NCI-H2196 (cell line): ENCODE measurements at regions not wholly inside any gene's neighbourhood (a gene's known extent, or its start where the extent isn't known, plus 50 kb on each side); places are given as distances from the start of the nearest gene placed in this dataset.

Experiments
- DNase-seq: peaks from one replicate; lab custom pipeline; 2025; ENCODE audit not compliant: unreplicated experiment; lab: John Stamatoyannopoulos, UW

DNA sequence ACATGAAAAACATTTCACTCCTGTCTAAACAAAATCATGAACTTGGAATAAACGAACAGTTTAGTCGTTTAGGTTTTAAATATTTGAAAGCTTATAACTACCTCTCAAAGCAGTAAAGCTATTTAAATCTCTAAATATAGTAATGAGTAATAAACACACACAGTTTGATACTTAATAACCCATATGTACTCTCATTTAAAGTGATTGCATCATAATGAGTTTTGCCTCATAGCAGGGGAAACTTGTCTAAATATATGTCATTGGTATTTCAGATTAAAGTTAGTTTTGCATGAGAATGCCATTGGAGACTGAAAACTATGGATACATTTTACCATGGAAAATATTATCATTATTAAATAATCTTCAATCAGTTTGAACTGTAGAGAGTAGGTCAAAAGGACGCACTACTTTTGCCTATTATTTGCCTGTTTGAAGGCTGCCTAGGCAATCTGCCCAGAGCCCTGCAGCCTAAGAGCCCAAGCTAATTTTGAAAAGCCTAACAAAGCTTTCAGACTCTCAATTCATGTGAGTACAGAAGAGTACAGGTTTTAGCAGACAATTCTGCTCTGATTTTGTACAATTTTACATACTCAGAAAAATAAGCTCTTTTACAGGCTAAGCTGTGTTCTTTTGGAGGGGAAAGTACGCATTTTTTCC lies 632.8 kb downstream of the HACE1 start:
- no peak for DNase-seq

DNA sequence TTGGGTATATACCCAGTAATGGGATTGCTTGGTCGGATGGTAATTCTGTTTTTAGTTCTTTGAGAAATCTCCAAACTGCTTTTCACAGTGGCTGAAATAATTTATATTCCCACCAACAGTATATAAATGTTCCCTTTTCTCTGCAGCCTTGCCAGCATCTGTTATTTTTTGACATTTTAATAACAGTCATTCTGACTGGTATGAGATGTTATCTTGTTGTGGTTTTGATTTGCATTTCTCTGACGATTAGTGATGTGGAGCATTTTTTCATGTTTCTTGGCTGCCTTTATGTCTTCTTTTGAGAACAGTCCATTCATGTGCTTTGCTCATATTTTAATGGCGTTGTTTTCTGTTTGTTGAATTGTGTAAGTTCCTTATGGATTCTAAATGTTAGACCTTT lies 641.6 kb downstream of the HACE1 start:
- no peak for DNase-seq

DNA sequence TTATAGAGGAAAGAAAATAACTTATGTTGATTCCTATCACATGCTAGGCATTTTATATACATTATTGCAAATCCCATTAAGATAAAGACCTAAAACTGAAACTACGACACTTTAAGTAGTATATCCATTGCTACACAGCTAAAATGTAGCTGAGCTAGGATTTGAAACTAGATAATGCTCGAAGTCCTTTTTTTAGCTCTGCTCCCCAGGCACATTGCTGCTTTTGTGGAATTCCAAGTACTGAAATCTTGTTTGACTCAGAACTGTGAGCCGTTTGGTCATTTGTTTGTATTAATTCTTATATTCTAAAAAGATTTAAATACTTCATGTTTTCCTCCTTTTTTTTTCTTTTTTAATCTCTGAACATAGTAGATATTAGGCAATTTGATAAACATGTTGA lies 644.8 kb downstream of the HACE1 start:
- DNase-seq, result no peak

DNA sequence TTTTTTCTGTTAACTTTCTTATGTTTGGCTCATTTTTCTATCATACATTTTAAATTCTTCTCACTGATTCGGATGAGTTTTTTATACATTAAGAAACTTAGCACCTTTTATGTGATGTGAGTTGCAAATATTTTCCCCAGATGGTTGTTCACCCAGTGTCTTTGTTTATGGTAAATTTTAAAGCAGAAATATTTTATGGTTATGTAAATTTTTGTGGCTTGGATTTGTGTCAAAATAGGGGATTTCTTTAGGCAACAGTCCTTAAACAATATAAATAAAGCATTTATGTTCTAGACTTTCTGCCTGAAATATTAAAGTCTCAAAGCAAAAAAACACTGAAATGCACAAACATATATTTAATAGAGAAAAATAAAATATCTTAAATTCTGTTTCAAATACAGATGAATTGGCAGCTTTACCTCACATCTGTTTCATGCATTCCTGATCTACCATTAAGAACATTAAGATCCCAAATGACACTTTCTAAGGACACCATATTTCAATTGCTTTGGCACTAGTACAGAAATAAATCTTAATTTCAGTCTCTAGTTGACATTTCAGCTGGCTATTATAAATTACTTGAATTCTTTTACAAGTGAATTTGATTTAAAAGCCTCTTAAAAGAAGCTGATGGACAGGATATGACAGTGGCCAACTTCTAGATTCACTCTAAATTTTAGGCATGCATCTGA lies 646.6 kb downstream of the HACE1 start:
- DNase-seq, result no peak

DNA sequence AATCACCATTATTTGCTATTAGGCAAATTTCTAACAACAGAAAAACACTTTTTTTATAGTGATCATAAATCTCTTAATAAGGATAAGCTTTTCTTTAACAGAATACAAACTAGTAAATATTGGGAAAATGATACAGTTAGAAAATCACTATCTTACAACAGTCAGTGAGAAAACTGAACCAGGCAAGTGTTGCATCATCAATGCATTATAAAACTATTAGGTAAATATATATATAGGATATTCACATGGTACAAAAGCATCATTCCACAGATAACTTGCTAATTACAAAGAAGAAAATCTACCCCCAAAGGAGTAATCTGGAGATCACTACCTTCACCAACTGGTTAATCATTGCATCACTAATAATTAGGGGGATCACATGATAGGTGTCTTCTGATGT lies 652.1 kb downstream of the HACE1 start:
- no peak for DNase-seq

DNA sequence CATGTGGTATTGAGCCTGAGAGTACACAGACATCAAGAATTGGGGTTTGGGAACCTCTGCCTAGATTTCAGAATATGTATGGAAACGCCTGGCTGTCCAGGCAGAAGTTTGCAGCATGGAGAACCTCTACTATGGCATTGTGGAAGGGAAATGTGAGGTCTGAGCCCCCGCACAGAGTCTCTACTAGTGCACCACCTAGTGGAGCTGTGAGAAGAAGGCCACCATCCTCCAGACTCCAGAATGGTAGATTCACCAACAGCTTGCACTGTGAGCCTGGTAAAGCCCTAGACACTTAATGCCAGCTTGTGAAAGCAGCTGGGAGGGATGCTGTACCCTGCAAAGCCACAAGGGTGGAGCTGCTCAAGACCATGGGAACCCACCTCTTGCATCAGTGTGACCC lies 658.2 kb downstream of the HACE1 start:
- no peak for DNase-seq

DNA sequence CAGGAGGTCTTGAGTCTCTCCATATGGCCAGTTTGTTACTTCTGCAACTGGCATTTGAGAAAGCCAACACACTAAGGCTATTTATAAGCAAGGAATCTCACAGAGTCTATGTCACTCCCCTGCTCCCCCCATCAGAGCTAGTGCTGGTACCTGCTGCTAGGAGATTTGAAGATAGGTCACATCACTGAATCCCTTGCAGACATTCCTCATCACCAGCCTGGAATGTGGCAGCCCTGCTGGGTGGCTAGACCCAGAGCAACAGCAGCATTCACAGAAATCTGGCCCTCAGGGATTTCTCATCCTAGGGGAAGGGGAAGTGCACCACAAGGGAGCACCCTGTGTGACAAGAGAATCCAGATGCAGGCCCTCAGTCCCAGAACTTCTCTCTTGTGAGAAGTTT lies 672.1 kb downstream of the HACE1 start:
- DNase-seq, result no peak

DNA sequence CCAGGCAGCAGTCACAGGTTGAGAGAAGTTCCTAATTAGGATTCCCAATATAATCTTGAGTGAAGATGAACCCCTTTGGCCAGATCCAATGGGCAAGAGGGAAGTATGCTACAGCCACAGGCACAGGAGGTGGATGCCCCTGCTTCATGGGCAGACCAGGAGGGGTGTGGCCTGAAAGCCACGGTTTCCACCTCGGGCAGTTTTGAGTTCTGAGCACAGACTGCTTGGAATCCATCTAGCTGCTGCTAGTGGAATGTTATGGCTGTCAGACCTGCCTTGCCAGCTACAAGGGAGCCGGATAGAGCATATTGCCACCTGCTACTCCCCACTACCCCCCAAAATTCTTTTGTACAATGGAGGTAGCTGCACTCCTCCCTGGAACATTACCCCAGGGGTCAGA lies 672.9 kb downstream of the HACE1 start:
- DNase-seq, result no peak

DNA sequence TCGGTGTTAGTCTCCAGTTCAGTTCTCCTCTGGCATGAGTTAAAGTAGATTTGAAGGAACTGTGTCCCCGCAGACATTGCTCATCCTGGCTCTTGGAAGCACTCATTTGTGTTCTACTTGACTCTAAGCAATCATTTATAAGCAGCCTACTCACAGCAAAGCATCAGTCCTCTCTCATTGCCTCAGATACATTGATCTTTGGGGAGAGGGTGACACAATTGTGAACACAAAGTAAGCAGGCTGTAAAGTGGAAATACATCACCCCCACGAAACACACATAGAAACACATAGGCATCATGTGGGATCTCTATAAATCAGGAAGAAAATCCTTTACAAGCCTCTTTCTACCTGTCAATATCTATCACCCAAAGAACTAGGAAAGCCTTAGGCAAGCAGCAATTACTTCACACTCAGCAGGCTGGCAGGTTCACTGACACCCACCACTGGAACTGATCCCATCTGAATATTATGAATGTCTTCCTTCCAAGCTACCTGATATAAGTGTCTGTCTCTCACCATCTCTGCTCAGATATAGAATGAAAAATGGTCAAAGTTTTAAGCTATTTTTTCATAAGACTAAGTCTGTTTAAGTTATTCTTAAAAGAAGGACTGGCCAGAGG lies 675.8 kb downstream of the HACE1 start:
- no peak for DNase-seq

DNA sequence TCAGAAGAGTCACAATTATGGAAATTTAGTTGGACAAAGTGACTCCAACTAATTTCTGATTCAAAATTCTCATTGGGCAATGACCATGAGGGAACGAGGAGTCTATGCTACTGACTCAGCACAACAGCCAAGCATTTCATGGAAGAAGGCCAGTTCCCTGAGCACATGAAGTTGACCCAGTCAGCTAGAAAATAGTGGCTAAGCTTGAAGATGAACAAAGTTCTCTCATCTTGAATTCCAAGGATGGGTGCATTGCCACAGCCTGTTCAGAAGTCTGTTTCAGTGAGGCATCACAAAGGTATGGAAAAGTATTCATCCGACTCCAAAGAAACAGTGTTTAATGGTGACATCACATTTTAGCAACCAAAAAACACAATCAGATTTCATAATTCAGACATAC lies 676.9 kb downstream of the HACE1 start:
- no peak for DNase-seq

DNA sequence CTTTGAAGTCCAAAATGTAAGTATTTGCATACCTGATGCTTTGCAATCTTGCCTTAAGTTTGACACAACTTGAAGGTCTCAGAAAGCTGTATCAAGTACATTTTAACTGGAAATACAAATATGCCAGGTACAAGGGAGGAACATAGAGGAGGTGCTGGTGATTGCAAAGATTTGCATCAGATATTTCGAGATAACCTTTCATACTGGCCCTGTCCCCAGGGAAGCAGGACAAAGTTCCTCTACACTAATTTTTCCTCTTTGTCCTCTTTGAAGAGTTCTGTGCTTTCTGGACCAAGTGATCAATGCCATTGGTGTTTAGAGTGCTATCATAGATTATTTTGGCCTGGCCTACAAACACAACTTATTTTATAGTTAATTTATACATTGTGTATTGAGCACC lies 686.1 kb downstream of the HACE1 start:
- no peak for DNase-seq

DNA sequence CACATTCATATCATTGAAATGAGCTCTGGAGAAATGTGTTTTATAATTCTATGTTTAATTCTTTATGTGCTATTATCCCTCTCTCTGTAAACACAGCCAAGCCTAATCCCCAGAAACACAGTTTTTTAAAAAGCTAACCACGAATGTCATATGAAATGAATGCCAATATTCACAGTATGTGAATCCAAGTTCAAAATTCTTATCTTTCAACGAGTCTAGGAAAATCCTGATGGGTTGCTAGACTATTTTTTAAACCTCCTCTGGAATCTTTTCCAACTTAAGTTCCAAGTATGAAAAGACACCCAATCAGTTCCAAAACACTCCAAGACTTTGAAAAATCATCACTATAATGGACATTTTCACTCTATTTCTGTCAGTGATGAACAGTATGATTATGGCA lies 689.3 kb downstream of the HACE1 start:
- no peak for DNase-seq

DNA sequence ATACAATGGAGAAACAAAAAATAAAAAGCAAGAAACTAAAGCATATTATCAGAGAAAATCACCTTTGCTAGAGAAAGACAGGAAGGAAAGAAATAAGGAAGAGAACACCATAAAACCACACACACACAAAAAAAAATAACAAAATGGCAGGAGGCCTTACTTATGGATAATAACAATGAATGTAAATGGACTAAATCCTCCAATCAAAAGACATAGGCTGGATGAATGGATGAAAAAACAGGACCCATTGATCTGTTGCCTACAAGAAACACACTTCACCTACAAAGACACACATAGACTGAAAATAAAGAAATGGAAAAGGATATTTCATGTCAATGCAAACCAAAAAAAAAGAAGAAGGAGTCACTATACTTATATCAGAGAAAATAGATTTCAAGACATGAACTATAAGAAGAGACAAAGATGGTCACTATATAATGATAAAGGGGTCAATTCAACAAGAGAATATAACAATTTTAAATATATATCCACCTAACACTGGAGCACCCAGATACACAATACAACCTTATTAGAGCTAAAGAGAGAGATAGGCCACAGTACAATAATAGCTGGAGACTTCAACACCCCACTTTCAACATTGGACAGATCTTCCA lies 693.6 kb downstream of the HACE1 start:
- no peak for DNase-seq

DNA sequence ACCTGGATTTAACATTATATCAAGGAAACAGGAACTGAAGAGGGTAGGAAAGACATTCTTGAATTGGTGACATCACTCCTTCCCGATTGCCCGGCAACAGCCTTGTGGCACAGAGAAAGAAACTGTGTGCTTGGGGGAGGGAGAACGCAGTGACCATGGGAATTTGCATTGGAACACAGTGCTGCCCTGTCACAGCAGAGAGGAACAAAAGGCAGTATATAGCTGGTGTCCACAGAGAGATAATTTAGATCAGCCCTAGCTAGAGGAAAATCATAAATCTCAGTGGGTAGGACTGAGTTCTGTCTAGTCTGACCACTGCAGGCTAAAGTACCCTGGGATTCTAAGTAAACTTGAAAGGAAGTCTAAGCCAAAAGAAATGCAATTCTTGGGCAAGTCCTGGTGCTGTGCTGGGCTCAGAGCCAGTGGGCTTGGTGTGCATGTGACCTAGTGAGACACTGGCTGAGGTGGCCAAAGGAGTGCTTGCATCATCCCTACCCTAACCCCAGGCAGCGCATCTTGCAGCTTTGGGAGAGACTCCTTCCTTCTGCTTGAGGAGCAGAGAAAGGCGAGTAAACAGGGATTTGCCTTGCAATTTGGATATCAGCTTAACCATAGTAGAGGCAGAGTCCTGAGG lies 697.6 kb downstream of the HACE1 start:
- DNase-seq, result no peak

DNA sequence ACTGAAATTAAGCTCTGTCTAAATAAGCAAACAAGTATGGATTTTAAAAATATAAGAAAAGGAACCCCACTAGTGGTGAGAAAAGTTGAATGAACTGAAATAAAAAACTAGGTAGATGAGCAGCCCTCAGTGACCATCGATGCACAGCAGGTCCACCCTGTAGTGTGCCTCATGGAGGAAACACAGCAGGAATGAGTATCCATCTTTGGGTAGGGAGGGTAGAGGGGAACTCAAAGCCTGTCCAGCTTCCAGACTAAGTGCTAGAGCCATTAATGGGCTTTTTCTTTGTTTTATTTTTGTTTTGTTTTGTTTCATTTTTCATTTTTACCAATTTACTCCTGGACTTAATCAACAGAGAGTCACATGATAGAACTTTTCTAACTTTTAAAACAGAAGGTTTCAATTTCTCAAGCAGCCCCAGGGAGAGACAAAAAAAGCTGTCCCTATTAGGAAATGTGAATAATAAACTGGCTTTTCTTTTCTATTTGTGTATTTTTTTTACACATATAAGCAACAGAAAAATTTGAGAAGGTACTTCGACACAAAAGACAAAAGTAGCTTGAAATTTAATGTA lies 700.6 kb downstream of the HACE1 start:
- DNase-seq, result no peak

DNA sequence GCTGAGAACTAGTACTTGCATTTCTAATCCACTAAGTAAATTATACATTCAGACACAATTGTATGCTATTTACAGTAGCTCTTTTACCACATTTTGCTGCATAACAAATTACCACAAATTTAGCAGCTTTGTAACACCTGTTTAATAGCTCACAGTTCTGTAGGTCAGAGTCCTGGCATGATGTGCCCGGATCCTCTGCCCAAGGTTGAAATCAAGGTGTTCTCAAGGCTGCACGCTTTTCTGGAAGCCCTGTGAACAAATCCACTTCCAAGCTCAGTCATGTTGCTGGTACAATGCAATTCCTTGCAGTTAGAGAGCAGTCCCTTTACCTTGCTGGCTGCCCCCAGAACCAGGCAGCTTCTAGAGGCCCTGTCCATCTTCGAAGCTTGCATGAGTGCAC lies 716.0 kb downstream of the HACE1 start:
- DNase-seq, result no peak

DNA sequence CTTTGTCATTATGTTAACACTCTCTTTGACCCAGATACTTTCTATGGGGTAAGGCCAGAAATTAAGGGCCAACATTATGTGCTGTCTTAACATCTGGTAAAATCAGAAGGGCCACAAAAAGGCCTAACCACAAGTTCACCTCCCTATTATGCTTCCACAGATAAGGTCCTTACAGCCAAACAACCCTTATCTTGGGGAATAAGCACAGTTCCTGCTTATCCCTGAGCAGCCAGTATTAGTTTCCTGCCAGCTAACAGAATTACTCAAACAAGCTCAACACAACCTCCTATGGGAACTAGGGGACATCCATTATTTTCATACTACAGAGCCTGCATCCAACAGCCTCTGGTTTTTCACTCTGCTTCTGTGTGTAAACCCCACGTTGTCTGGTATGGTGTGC lies 724.8 kb downstream of the HACE1 start:
- no peak for DNase-seq

DNA sequence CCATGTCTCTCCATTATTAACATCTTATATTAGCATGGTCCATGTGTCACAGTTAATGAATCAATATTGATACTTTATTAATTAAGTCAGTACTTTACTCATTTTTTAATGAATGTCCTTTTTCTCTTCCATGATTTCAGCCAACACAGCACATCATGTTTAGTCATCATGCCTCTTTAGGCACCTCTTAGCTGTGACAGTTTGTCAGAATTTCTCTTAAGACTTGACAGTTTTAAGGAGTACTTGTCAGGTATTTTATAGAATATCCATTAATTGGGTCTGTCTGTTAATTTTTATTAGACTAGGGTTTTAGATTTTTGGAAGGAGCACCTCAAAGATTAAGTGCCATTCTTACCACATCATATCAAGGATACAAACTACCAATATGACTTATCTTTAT lies 729.4 kb downstream of the HACE1 start:
- no peak for DNase-seq

DNA sequence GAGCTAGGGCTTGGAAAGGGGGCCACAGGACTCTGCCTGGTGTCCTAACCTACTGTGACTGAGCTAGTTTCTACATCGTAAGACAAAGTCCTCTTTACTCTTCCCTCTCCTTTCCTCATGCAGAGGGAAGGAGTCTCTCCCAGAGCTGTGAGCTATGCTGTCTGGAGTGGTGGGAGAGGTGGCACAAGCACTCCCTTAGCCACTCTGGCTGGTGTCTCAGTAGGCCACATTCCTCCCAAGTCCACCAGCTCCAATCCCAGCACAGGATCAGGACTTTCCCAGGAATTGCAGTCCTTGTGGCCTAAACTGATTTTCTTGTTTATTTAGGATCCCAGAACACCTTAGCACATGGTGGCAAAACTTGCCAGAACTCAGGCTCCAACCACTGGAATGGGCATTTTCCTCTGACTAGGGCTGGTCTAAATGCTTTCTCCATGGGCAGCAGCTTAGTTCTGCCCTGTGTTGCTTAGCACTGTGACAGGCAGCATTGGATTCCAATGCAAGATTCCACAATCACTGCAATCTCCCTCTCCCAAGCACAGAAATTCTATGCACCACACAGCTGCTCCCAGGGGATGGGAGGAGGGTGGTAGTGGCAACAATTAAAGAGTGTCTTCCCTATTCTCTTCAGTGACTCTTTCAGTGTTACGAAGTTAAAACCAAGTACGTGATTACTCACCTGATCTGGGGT lies 733.3 kb downstream of the HACE1 start:
- DNase-seq, result no peak

DNA sequence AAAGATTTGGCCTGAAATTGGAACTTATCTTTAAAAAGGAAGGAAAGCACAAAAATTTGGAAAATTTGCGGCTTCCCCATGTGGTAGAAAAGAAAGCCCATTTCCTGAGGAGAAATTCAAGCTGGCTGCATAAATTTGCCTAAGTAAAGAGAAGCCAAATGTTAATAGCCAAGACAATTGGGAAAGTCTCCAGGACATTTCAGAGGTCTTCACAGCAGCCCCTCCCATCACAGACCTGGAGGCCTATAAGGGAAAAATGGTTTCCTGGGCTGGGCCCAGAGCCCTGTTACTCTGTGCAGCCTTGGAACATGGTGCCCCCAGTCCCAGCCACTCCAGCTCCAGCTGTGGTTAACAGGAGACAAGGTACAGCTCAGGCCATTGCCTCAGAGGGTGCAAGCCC lies 736.5 kb downstream of the HACE1 start:
- no peak for DNase-seq

DNA sequence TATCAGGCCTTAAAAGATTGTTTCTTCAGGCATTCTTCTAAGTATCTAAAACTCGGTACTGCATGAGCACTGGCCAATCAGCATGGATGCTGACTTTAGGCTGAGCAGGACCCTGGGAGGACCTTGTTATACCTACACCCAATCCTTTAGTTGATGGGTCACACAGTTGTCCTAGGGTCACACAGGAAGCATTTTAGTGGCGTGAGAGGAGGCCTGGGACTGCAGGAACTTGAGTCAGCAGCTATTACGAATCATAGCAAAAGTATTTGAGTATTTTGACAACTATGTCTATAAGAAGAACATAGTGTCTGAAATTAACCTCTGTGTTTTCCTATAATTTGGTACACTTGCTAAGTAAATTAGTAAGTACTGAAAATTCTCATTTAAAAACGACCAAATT lies 741.4 kb downstream of the HACE1 start:
- no peak for DNase-seq
